ENCODE measurements at regions not wholly inside any gene's neighbourhood (a gene's known extent, or its start where the extent isn't known, plus 50 kb on each side); places are given as distances from the start of the nearest gene placed in this dataset.

DNA sequence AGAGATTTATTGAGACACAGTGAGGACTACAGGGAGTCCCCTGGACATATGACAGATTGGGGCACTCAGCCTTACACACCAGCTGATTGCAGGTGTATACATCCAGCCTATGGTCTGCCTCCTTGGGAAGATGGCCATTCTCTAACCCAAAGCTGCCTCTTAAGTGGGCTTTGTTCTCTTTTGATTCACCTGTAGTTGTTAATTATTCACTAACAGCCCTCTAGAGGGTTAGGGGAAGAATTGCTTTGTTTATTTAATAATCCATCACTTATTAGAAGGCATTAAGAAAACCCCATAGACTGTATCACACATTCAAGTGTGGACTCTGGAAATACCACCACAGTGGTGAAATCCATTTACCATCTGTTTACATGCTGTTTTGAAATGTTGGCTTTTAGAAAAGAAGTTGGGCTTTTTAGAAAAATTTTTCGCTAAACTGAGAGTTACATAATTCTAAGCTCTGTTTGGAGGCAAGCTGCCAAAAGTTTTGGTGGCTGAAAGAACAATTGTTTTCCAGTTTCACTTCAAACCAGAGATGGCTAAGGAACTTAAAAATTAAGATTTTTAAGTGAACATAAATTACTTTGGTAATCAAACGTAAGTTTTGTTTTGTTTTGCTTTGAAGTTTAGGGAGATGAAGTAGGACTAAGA lies 379.1 kb downstream of the ADRA2A start:
- H3K9me3 ChIP-seq (ENCODE audit: control insufficient read depth, insufficient read depth, low read depth, low read length): no peaks in the 10 kb centered on the region
- ChIA-PET CTCF (no interaction called here), POLR2A (no interaction called here)
- H3K4me3 ChIP-seq (ENCODE audit: low read depth, low read length): no peak overlapping the region
- no peaks in the 10 kb centered on the region for H3K4me1 ChIP-seq (ENCODE audit: control insufficient read depth, insufficient read depth, low read length)
- no peak overlapping the region for H3K27ac ChIP-seq (ENCODE audit: extremely low read depth, low read depth, low read length)
- TF ChIP-seq ZNF184 (tag by site-specific recombination; IDR thresholded peaks at IDR 0.05) (no peak), PRDM1 (tag by site-specific recombination; IDR thresholded peaks at IDR 0.05) (no peak), ZNF585B (tag by site-specific recombination; IDR thresholded peaks at IDR 0.05) (no peak), ZNF76 (tag by site-specific recombination; IDR thresholded peaks at IDR 0.05; ENCODE audit: borderline replicate concordance, low read depth) (no peak), IKZF3 (tag by site-specific recombination; IDR thresholded peaks at IDR 0.05) (no peak), ZNF112 (tag by site-specific recombination; IDR thresholded peaks at IDR 0.05) (no peak), ZNF830 (tag by site-specific recombination; IDR thresholded peaks at IDR 0.05; ENCODE audit: low read depth) (no peak), ZNF792 (tag by site-specific recombination; IDR thresholded peaks at IDR 0.05) (no peak), ZNF114 (tag by site-specific recombination; IDR thresholded peaks at IDR 0.05) (no peak), ZBTB1 (tag by site-specific recombination; IDR thresholded peaks at IDR 0.05) (no peak), BCL11B (tag by site-specific recombination; IDR thresholded peaks at IDR 0.05; ENCODE audit: low read depth) (no peak), ZNF133 (tag by site-specific recombination; IDR thresholded peaks at IDR 0.05) (no peak), ZNF433 (tag by site-specific recombination; IDR thresholded peaks at IDR 0.05; ENCODE audit: low read depth) (no peak), KLF8 (tag by site-specific recombination; IDR thresholded peaks at IDR 0.05) (no peak), ZNF837 (tag by site-specific recombination; IDR thresholded peaks at IDR 0.05) (no peak), ZNF626 (tag by site-specific recombination; IDR thresholded peaks at IDR 0.05) (no peak)
- TF ChIP-seq, protein P1, sequence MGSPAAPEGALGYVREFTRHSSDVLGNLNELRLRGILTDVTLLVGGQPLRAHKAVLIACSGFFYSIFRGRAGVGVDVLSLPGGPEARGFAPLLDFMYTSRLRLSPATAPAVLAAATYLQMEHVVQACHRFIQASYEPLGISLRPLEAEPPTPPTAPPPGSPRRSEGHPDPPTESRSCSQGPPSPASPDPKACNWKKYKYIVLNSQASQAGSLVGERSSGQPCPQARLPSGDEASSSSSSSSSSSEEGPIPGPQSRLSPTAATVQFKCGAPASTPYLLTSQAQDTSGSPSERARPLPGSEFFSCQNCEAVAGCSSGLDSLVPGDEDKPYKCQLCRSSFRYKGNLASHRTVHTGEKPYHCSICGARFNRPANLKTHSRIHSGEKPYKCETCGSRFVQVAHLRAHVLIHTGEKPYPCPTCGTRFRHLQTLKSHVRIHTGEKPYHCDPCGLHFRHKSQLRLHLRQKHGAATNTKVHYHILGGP (tag by site-specific recombination; IDR thresholded peaks at IDR 0.05): no peak
- TF ChIP-seq, protein P2, sequence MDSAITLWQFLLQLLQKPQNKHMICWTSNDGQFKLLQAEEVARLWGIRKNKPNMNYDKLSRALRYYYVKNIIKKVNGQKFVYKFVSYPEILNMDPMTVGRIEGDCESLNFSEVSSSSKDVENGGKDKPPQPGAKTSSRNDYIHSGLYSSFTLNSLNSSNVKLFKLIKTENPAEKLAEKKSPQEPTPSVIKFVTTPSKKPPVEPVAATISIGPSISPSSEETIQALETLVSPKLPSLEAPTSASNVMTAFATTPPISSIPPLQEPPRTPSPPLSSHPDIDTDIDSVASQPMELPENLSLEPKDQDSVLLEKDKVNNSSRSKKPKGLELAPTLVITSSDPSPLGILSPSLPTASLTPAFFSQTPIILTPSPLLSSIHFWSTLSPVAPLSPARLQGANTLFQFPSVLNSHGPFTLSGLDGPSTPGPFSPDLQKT (IDR thresholded peaks at IDR 0.05; ENCODE audit: borderline replicate concordance, low read depth, low read length): no peak
- H3K36me3 ChIP-seq (ENCODE audit: control insufficient read depth in 2 of 2, insufficient read depth in 1 of 2, low read length in 2 of 2): no peaks in the 10 kb centered on the region

DNA sequence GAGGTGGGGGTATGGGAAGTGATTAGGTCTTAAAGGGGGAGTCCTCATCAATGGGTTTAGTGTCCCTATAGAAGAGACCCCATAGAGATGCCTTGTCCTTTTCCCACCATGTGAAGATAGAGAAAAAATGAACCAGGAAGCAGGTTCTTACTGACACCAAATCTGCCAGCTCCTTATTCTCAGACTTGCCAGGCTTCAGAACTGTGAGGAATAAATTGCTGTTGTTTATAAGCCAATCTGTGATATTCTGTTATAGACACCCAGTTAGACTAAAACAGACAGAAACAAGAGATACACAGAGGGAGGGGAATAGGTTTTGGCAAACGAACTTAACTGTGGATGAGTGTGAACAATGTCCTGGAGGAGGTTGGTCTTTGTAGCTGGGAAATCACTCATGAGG lies 381.4 kb downstream of the ADRA2A start:
- Histone ChIP-seq H3K27ac (ENCODE audit: extremely low read depth, low read depth, low read length) (no peak overlapping the region), H3K36me3 (ENCODE audit: control insufficient read depth in 2 of 2, insufficient read depth in 1 of 2, low read length in 2 of 2) (no peaks in the 10 kb centered on the region), H3K4me1 (ENCODE audit: control insufficient read depth, insufficient read depth, low read length) (no peaks in the 10 kb centered on the region), H3K4me3 (ENCODE audit: low read depth, low read length) (no peak overlapping the region), H3K9me3 (ENCODE audit: control insufficient read depth, insufficient read depth, low read depth, low read length) (no peaks in the 10 kb centered on the region)
- CTCF ChIA-PET: no interaction called here
- POLR2A ChIA-PET: no interaction called here
- TF ChIP-seq ZNF184 (tag by site-specific recombination; IDR thresholded peaks at IDR 0.05): no peak
- TF ChIP-seq ZFP37 (tag by site-specific recombination; IDR thresholded peaks at IDR 0.05): no peak
- TF ChIP-seq KLF10 (tag by site-specific recombination; IDR thresholded peaks at IDR 0.05): no peak
- TF ChIP-seq ZNF660 (tag by site-specific recombination; IDR thresholded peaks at IDR 0.05): no peak
- TF ChIP-seq ZNF529 (tag by site-specific recombination; IDR thresholded peaks at IDR 0.05; ENCODE audit: insufficient replicate concordance): no peak
- TF ChIP-seq, protein P3, sequence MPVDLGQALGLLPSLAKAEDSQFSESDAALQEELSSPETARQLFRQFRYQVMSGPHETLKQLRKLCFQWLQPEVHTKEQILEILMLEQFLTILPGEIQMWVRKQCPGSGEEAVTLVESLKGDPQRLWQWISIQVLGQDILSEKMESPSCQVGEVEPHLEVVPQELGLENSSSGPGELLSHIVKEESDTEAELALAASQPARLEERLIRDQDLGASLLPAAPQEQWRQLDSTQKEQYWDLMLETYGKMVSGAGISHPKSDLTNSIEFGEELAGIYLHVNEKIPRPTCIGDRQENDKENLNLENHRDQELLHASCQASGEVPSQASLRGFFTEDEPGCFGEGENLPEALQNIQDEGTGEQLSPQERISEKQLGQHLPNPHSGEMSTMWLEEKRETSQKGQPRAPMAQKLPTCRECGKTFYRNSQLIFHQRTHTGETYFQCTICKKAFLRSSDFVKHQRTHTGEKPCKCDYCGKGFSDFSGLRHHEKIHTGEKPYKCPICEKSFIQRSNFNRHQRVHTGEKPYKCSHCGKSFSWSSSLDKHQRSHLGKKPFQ (tag by site-specific recombination; IDR thresholded peaks at IDR 0.05): no peak

Data from HEK293 (cell line).